ENCODE measurements at regions not wholly inside any gene's neighbourhood (a gene's known extent, or its start where the extent isn't known, plus 50 kb on each side); places are given as distances from the start of the nearest gene placed in this dataset.

- TF ChIP-seq CTCF (IDR thresholded peaks at IDR 0.05) (no peak), POLR2A (IDR thresholded peaks at IDR 0.05; ENCODE audit: low read depth) (no peak), POLR2AphosphoS5 (IDR thresholded peaks at IDR 0.05) (no peak), EP300 (IDR thresholded peaks at IDR 0.05) (no peak)
These were observed 780.4 kb upstream of the ALCAM start for GRCh38 chr3:104586344-104586743.
